ENCODE measurements at regions not wholly inside any gene's neighbourhood (a gene's known extent, or its start where the extent isn't known, plus 50 kb on each side); places are given as distances from the start of the nearest gene placed in this dataset.

DNA sequence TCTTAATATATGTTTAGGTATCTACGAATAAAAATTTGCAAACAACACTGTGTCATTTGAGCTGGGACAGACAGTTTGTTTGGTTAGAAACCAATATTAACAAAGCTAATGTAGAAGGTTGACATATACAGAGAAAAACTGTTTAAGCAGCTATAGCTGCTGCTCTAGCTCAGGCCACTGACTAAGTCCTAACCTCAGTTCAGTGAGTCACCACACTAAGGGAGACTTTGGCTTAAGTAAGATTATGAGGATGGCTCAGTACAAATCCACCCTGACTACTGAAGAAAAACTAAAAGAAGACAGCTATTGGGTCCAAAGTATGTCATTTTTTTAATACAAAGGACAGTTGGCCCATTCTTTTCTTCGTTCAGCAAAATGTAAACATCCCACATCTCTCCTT is 717.3 kb upstream of the ACTRT1 start:
- no peak for TF ChIP-seq POLR2AphosphoS5 (IDR thresholded peaks at IDR 0.05)
- TF ChIP-seq, protein P1, sequence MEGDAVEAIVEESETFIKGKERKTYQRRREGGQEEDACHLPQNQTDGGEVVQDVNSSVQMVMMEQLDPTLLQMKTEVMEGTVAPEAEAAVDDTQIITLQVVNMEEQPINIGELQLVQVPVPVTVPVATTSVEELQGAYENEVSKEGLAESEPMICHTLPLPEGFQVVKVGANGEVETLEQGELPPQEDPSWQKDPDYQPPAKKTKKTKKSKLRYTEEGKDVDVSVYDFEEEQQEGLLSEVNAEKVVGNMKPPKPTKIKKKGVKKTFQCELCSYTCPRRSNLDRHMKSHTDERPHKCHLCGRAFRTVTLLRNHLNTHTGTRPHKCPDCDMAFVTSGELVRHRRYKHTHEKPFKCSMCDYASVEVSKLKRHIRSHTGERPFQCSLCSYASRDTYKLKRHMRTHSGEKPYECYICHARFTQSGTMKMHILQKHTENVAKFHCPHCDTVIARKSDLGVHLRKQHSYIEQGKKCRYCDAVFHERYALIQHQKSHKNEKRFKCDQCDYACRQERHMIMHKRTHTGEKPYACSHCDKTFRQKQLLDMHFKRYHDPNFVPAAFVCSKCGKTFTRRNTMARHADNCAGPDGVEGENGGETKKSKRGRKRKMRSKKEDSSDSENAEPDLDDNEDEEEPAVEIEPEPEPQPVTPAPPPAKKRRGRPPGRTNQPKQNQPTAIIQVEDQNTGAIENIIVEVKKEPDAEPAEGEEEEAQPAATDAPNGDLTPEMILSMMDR (IDR thresholded peaks at IDR 0.05) = no peak

Data from sigmoid colon (tissue), 4 donors.